Neural progenitor cell (in vitro differentiated cells): ENCODE measurements at regions not wholly inside any gene's neighbourhood (a gene's known extent, or its start where the extent isn't known, plus 50 kb on each side); places are given as distances from the start of the nearest gene placed in this dataset.

Experiments used
- DNase-seq: peaks from one replicate; pipeline ENCODE4 v3.0.0-alpha.2; 2016; ENCODE audit warnings: low spot score
- H2AFZ ChIP-seq: fragments of 200-600 bp; sonication (generic); replicated peaks from 2 replicates; pipeline ENCODE4 v1.6.1; 2016; ENCODE audit warnings: antibody characterized with exemption
- H3F3A ChIP-seq: fragments of 200-600 bp; sonication (generic); 2 replicates; pipeline ENCODE4 v1.6.1; 2016; ENCODE audit warnings: antibody characterized with exemption, low read depth
- H3K27ac ChIP-seq: fragments of 200-600 bp; sonication (generic); 2 replicates; pipeline ENCODE4 v1.5.1; 2016; ENCODE audit warnings: mild to moderate bottlenecking
- H3K27me3 ChIP-seq: fragments of 200-600 bp; sonication (generic); 2 replicates; pipeline ENCODE4 v1.6.1; 2016; ENCODE audit warnings: mild to moderate bottlenecking, moderate library complexity
- H3K36me3 ChIP-seq: fragments of 200-600 bp; sonication (generic); 2 replicates; pipeline ENCODE4 v1.5.1; 2016
- H3K4me1 ChIP-seq: fragments of 200-600 bp; sonication (generic); 2 replicates; pipeline ENCODE4 v1.6.1; 2016; ENCODE audit warnings: mixed run types
- H3K4me2 ChIP-seq: fragments of 200-600 bp; sonication (generic); 2 replicates; pipeline ENCODE4 v1.6.1; 2016
- H3K4me3 ChIP-seq: fragments of 200-600 bp; sonication (generic); 2 replicates; pipeline ENCODE4 v1.5.1; 2016
- H3K79me2 ChIP-seq: fragments of 200-600 bp; sonication (generic); 2 replicates; pipeline ENCODE4 v1.6.1; 2016; ENCODE audit warnings: low read depth
- H3K9ac ChIP-seq: fragments of 200-600 bp; sonication (generic); 2 replicates; pipeline ENCODE4 v1.6.1; 2016
- H3K9me3 ChIP-seq: fragments of 200-600 bp; sonication (generic); 2 replicates; pipeline ENCODE4 v1.5.1; 2016; ENCODE audit warnings: low read depth
- H4K20me1 ChIP-seq: fragments of 200-600 bp; sonication (generic); 2 replicates; pipeline ENCODE4 v1.6.1; 2016; ENCODE audit warnings: low read depth
- H3K27ac Mint-ChIP-seq: 3 replicates; pipeline ENCODE4 v1.8.0; 2021; ENCODE audit warnings: mixed read lengths
- H3K27me3 Mint-ChIP-seq: 2 replicates; pipeline ENCODE4 v1.8.0; 2022; ENCODE audit warnings: low read depth, mild to moderate bottlenecking, inconsistent platforms, moderate library complexity, mixed read lengths; ENCODE audit not compliant: insufficient read depth
- H3K36me3 Mint-ChIP-seq: 3 replicates; pipeline ENCODE4 v1.8.0; 2021; ENCODE audit warnings: mixed read lengths
- H3K4me1 Mint-ChIP-seq: 3 replicates; pipeline ENCODE4 v1.8.0; 2021; ENCODE audit warnings: mixed read lengths
- H3K4me3 Mint-ChIP-seq: 3 replicates; pipeline ENCODE4 v1.8.0; 2021; ENCODE audit warnings: mild to moderate bottlenecking, moderate library complexity, mixed read lengths
- H3K9me3 Mint-ChIP-seq: 3 replicates; pipeline ENCODE4 v1.8.0; 2020; ENCODE audit warnings: mixed read lengths
- EZH2 ChIP-seq: fragments of 200-600 bp; sonication (generic); IDR thresholded peaks from 2 replicates; pipeline ENCODE4 v1.6.1; 2017; ENCODE audit warnings: antibody characterized with exemption, mild to moderate bottlenecking, moderate library complexity
- EZH2phosphoT487 ChIP-seq: fragments of 200-600 bp; sonication (generic); IDR thresholded peaks from 2 replicates; pipeline ENCODE4 v1.6.1; 2017; ENCODE audit warnings: antibody characterized with exemption
- TF ChIP-seq, protein P1 (sequence below): fragments of 200-600 bp; sonication (generic); IDR thresholded peaks from 2 replicates; pipeline ENCODE4 v1.5.1; 2017; ENCODE audit warnings: antibody characterized with exemption, mild to moderate bottlenecking

DNA sequence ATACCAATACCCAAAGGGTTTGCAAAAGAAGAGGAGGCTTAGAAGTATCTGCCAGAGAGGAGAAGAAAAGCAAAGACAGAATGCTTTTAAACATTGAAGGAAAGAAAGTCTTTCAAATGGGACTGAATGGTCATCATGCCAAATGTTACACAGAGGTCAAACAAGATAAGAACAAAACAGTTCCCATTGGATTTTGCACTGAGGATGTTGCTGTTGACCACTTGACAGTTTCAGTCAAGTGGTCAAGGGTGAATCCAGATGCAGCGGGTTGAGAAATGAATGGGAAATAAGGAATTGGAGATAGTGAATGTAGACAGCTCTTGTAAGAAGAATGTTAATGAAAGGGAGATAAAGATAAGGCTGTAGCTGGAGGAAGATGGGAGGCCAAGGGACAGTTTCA, 64.8 kb upstream of the FGG start:
- H3K27me3 Mint-ChIP-seq: no peaks in the 10 kb centered on the region
- H3K4me3 Mint-ChIP-seq: no peak overlapping the region
- no peak for DNase-seq
- H3K9me3 Mint-ChIP-seq: no peaks in the 10 kb centered on the region
- no peak overlapping the region for H3K27ac Mint-ChIP-seq
- H3F3A ChIP-seq: no peaks in the 10 kb centered on the region
- no peak overlapping the region for H3K4me3 ChIP-seq
- H3K9me3 ChIP-seq: no peaks in the 10 kb centered on the region
- no peak for TF ChIP-seq EZH2
- no peak for TF ChIP-seq EZH2phosphoT487
- TF ChIP-seq, protein P1, sequence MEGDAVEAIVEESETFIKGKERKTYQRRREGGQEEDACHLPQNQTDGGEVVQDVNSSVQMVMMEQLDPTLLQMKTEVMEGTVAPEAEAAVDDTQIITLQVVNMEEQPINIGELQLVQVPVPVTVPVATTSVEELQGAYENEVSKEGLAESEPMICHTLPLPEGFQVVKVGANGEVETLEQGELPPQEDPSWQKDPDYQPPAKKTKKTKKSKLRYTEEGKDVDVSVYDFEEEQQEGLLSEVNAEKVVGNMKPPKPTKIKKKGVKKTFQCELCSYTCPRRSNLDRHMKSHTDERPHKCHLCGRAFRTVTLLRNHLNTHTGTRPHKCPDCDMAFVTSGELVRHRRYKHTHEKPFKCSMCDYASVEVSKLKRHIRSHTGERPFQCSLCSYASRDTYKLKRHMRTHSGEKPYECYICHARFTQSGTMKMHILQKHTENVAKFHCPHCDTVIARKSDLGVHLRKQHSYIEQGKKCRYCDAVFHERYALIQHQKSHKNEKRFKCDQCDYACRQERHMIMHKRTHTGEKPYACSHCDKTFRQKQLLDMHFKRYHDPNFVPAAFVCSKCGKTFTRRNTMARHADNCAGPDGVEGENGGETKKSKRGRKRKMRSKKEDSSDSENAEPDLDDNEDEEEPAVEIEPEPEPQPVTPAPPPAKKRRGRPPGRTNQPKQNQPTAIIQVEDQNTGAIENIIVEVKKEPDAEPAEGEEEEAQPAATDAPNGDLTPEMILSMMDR: no peak
- H3K4me1 Mint-ChIP-seq: no peaks in the 10 kb centered on the region
- H4K20me1 ChIP-seq: no peaks in the 10 kb centered on the region
- no peak overlapping the region for H3K4me2 ChIP-seq
- H3K79me2 ChIP-seq: no peaks in the 10 kb centered on the region
- H3K4me1 ChIP-seq: no peaks in the 10 kb centered on the region
- no peak overlapping the region for H3K27ac ChIP-seq
- no peak overlapping the region for H3K9ac ChIP-seq
- no peaks in the 10 kb centered on the region for H3K27me3 ChIP-seq
- H3K36me3 ChIP-seq: no peaks in the 10 kb centered on the region
- no peak overlapping the region for H2AFZ ChIP-seq
- no peaks in the 10 kb centered on the region for H3K36me3 Mint-ChIP-seq

DNA sequence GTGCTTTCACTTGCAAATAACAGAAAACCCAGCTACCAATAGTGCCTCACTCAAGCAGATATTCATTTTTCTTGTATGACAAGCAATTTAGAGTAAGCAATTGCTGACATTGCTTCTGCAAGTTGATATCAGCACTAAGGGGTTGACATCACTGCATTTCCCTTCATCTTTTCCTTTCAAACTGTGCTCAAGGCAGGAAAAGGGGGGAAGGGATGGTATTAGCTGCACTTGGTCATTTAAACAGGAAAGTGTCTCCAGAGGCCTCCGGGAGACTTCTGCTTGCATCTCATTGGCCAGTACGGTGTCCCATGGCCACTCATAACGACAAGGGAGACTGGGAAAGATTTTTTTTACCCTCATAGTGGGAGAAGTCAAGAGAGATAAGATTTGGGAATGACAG, 65.5 kb upstream of the FGG start:
- Histone ChIP-seq H3K27me3 (no peaks in the 10 kb centered on the region), H3F3A (no peaks in the 10 kb centered on the region), H2AFZ (no peak overlapping the region), H3K9ac (no peak overlapping the region), H3K36me3 (no peaks in the 10 kb centered on the region), H3K9me3 (no peaks in the 10 kb centered on the region), H4K20me1 (no peaks in the 10 kb centered on the region), H3K27ac (no peak overlapping the region), H3K4me2 (no peak overlapping the region), H3K4me3 (no peak overlapping the region), H3K79me2 (no peaks in the 10 kb centered on the region), H3K4me1 (no peaks in the 10 kb centered on the region)
- Mint-ChIP-seq H3K9me3 (no peaks in the 10 kb centered on the region), H3K27me3 (no peaks in the 10 kb centered on the region), H3K36me3 (no peaks in the 10 kb centered on the region), H3K4me3 (no peak overlapping the region), H3K4me1 (no peaks in the 10 kb centered on the region), H3K27ac (no peak overlapping the region)
- DNase-seq: no peak
- TF ChIP-seq EZH2phosphoT487 (no peak), EZH2 (no peak)
- TF ChIP-seq, protein P1: no peak

DNA sequence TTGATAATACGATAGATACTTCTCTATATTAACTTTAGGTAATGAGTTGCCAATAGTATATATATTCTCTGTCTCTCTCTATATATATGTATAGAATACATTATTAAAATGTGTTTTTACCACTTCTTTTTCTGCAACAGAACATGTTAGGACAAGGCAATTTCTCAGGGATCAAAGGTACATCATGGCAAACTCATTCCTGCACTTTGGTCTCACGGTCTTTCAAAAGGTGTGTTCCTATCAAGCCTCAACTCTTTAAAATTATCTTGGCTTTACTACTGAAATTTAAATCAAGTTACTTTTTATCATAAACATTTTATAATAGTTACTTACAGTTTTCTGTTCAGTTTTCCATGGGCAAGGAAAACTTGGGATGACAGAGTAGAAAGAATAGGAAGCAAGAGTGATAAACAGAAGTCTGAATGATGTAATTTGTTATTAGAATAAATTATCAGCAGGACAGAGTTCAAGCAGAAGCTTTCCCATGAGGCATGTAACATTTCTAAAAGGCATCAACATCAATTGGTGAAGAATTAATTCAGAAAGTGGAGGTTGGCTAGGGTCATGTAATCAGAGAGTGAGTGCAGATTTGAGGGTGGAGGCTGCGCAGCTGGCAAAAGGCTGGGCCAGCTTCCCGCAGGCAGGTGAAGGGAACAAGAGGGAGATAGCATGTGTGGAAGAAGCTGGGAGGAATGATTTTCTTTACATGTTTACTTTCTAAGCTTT, 59.7 kb upstream of the LRAT start:
- Histone ChIP-seq H3K27ac (no peak overlapping the region), H3K4me3 (no peak overlapping the region), H3K4me1 (no peaks in the 10 kb centered on the region), H3K9me3 (no peaks in the 10 kb centered on the region), H3F3A (no peaks in the 10 kb centered on the region), H3K79me2 (no peaks in the 10 kb centered on the region), H3K4me2 (no peak overlapping the region), H2AFZ (no peak overlapping the region), H3K27me3 (no peaks in the 10 kb centered on the region), H3K36me3 (no peaks in the 10 kb centered on the region), H4K20me1 (no peaks in the 10 kb centered on the region), H3K9ac (no peak overlapping the region)
- DNase-seq: no peak
- no peak for TF ChIP-seq EZH2phosphoT487
- TF ChIP-seq, protein P1: no peak
- no peak for TF ChIP-seq EZH2
- H3K9me3 Mint-ChIP-seq: no peaks in the 10 kb centered on the region
- H3K4me3 Mint-ChIP-seq: no peak overlapping the region
- H3K27ac Mint-ChIP-seq: no peak overlapping the region
- no peaks in the 10 kb centered on the region for H3K36me3 Mint-ChIP-seq
- no peaks in the 10 kb centered on the region for H3K27me3 Mint-ChIP-seq
- no peaks in the 10 kb centered on the region for H3K4me1 Mint-ChIP-seq
